ENCODE measurements at regions not wholly inside any gene's neighbourhood (a gene's known extent, or its start where the extent isn't known, plus 50 kb on each side); places are given as distances from the start of the nearest gene placed in this dataset.

- TF ChIP-seq CTCF (IDR thresholded peaks at IDR 0.05; ENCODE audit: extremely low read depth in 1 of 2, insufficient read depth in 1 of 2, low read depth in 1 of 2, low read length in 2 of 2) (no peak), EZH2 (IDR thresholded peaks at IDR 0.05; ENCODE audit: borderline replicate concordance, low read depth, low read length, severe bottlenecking) (no peak), POLR2A (IDR thresholded peaks at IDR 0.05; ENCODE audit: low read depth, low read length) (no peak), MYC (IDR thresholded peaks at IDR 0.05; ENCODE audit: low read depth, low read length) (no peak), MAX (IDR thresholded peaks at IDR 0.05; ENCODE audit: insufficient read depth, insufficient read length) (no peak), POLR2AphosphoS5 (IDR thresholded peaks at IDR 0.05; ENCODE audit: insufficient read depth, low read depth, low read length) (no peak), JUN (IDR thresholded peaks at IDR 0.05; ENCODE audit: borderline replicate concordance, insufficient read depth, insufficient read length, low read depth) (no peak), GATA2 (IDR thresholded peaks at IDR 0.05; ENCODE audit: insufficient read depth, insufficient read length, low read depth, low read length) (no peak), FOS (IDR thresholded peaks at IDR 0.05; ENCODE audit: borderline replicate concordance, insufficient read depth, low read length) (no peak)
Observed at GRCh38 chr21:24428591-24429199, 1178.6 kb downstream of the MRPL39 start.

Measured in endothelial cell of umbilical vein (primary cell).